AG10803 (cell line): ENCODE measurements at regions not wholly inside any gene's neighbourhood (a gene's known extent, or its start where the extent isn't known, plus 50 kb on each side); places are given as distances from the start of the nearest gene placed in this dataset.
"Not testable (repeated sequence)": the region's sequence is repeated elsewhere in the genome, so short reads cannot be mapped to it uniquely, and the experiment has no call there.

Experiments
- DNase-seq: peaks from one replicate; pipeline ENCODE4 v3.0.0; 2010; ENCODE audit warnings: low read depth
- H3K4me3 ChIP-seq: 2 replicates; pipeline ENCODE4 v1.5.1; 2011; ENCODE audit warnings: mild to moderate bottlenecking, low read length, control low read depth
- TF ChIP-seq, protein P1 (sequence below): conservative IDR thresholded peaks from 2 replicates; pipeline ENCODE4 v1.5.1; 2011; ENCODE audit warnings: mild to moderate bottlenecking, low read length, control low read depth, inconsistent platforms

DNA sequence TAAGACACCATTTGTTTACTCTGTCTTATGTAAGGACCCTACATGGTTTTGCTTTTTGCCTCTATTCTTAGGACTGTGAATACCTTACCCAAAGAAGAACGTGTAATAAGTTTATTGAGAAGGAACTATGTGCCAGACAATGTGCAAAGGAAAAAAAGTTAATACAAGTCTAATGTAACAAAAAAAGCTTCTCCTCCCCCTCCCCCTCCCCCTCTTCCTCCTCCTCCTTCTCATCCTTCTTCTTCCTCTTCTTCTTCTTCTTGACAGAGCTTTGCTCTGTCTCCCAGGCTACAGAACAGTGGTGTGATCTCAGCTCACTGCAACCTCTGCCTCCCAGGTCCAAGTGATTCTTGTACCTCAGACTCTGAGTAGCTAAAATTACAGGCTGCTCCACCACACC lies 50.9 kb upstream of the MITF start:
- no peak for DNase-seq
- H3K4me3 ChIP-seq = no peak overlapping the region
- TF ChIP-seq, protein P1, sequence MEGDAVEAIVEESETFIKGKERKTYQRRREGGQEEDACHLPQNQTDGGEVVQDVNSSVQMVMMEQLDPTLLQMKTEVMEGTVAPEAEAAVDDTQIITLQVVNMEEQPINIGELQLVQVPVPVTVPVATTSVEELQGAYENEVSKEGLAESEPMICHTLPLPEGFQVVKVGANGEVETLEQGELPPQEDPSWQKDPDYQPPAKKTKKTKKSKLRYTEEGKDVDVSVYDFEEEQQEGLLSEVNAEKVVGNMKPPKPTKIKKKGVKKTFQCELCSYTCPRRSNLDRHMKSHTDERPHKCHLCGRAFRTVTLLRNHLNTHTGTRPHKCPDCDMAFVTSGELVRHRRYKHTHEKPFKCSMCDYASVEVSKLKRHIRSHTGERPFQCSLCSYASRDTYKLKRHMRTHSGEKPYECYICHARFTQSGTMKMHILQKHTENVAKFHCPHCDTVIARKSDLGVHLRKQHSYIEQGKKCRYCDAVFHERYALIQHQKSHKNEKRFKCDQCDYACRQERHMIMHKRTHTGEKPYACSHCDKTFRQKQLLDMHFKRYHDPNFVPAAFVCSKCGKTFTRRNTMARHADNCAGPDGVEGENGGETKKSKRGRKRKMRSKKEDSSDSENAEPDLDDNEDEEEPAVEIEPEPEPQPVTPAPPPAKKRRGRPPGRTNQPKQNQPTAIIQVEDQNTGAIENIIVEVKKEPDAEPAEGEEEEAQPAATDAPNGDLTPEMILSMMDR = no peak

DNA sequence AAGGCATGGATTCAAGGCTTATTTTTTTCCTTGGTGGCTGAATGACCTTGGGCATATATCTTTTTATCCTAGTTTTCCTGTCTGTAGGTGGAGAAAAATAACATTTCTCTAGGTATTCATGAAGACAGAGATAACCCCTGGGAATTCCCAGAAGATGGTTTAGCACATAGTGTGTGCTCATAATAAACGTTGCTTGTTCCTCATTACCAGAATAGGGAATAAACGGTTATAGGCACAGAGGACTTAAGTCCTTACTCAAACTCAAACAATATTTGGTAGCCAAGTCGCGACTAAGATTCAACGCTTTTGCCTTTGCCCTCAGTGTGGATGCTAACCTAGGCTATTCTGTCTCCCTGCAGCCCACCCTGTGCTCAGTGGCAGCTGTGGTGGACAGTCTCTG lies 51.6 kb upstream of the MITF start:
- no peak overlapping the region for H3K4me3 ChIP-seq
- TF ChIP-seq, protein P1 = no peak
- DNase-seq = no peak

DNA sequence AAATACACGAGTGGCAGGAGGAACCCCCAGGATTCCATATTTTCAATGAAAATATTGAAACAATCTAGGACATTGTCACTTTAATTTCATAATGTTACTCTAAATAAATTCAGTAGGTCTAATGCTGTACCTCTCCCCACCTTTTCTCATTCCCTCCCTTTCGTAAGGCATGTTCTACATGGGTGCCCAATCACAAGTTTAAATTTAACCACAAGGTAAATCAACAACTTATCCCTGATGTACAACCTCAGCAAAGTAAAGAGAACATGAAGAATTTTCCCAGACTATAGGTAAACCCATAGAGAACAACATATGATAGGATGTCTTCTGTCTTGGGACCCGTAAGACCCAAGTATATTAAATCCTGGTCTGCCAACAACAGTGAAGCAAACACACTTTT lies 53.2 kb upstream of the MITF start:
- TF ChIP-seq, protein P1 = no peak
- no peak overlapping the region for H3K4me3 ChIP-seq
- no peak for DNase-seq

DNA sequence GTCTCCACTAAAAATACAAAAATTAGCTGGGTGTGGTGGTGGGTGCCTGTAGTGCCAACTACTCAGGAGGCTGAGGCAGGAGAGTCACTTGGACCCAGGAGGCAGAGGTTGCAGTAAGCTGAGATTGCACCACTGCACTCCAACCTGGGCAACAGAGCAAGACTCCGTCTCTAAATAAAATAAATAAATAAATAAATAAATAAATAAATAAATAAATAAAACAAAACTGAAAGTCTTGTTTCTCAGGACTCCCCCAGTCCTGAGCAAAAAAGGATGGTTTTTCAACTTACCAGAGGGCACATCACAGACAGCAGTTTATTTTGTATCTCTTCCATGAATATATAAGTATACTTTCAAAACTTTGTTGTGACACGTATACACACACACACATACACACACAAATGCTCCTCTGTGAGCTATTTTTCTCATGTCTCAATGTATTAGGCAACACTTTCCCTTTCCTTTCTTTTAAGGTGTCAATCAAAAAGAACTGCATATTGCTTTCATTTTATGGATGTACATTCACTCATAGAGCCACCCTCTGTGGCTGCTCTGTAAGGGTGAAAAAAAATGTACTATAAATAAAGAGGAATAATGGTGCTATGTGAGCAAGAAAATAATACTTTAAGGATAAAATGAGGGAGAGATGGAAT lies 54.8 kb upstream of the MITF start:
- no peak for DNase-seq
- TF ChIP-seq, protein P1 = no peak
- no peak overlapping the region for H3K4me3 ChIP-seq

DNA sequence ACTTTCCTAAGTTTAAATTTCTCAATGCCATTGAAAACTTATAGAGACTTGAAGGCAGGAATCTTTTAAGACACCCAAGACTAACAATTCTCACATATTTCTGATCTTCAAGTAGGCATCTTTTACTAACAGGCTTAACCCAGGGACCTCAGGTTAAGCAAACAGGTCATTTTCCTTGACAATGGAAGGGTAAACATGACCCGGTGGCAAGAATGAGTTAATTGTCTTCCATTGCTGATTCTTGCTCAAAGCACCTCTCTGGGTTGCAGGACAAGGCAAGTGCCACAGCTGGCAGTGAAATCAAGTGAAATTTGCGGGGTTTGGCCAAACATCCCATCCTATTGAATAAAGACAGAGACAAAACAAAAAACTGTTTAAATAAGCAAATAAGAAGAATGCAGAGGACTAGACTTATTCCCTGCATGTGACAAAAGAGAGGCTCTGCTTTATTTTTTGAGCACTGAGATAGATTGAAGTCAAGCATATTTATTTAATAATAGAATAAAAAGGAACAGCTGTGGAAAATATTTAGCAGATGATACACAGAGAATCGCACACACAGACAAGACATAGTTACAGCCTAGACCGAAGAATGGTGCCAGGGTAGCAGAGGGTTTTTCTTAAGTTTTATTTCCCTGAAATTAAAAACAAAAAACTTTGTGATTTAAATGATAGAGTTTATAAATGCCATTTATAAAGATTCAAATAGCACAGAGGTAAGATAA lies 56.0 kb upstream of the MITF start:
- DNase-seq = peak; percentile 5
- TF ChIP-seq, protein P1 = no peak
- no peak overlapping the region for H3K4me3 ChIP-seq

DNA sequence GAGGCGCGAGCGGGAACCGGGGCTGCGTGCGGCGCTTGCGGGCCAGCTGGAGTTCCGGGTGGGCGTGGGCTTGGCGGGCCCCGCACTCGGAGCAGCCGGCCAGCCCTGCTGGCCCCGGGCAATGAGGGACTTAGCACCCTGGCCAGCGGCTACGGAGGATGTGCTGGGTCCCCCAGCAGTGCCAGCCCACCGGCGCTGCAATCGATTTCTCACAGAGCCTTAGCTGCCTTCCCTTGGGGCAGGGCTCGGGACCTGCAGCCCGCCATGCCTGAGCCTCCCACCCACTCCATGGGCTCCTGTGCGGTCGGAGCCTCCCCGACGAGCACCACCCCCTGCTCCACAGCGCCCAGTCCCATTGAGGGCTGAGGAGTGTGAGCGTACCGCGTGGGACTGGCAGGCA lies 61.8 kb upstream of the MITF start:
- H3K4me3 ChIP-seq, DNase-seq: not testable (repeated sequence)

DNA sequence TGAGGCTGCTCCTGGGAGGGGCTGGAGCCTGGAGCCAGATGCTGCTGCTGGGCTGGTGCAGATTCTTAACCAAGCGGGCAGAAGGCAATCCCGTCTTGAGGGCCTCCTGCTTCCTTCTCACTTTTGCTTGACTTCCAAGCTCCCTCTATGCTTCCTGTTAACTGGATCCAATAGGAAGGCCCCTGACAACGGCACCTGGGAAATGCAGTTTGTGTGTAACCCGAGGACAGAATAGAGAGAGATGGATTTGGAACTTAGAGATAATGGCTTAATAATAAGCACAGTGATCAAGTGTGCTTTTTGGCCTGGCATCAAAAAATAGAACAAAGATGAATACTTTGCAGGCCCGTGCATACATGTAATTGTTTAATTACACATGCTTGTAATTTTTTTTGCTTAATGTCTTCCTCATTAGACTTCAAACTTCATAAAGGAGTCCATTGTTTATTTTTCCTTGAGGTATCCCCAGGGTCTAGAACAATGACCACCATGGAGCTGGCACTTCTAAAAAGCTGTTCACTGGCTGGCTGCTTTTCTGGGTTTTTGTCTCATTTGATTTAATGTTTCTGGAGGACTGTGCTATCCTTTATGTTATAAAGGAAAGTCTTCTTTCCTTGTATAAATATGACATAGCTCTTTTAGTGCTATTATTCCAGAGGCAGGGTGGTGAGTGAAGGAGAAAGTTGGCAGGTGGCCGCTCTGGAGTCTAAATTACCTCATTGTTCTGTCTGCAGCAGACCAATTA lies 63.3 kb upstream of the MITF start:
- TF ChIP-seq, protein P1 = no peak
- H3K4me3 ChIP-seq = no peak overlapping the region
- DNase-seq = no peak
